ENCODE measurements at regions not wholly inside any gene's neighbourhood (a gene's known extent, or its start where the extent isn't known, plus 50 kb on each side); places are given as distances from the start of the nearest gene placed in this dataset.

GRCh38 chr3:181844211-181844610 lies 132.5 kb downstream of the SOX2 start:
- ATAC-seq (no peak), DNase-seq (no peak)
- TF ChIP-seq, protein P1, sequence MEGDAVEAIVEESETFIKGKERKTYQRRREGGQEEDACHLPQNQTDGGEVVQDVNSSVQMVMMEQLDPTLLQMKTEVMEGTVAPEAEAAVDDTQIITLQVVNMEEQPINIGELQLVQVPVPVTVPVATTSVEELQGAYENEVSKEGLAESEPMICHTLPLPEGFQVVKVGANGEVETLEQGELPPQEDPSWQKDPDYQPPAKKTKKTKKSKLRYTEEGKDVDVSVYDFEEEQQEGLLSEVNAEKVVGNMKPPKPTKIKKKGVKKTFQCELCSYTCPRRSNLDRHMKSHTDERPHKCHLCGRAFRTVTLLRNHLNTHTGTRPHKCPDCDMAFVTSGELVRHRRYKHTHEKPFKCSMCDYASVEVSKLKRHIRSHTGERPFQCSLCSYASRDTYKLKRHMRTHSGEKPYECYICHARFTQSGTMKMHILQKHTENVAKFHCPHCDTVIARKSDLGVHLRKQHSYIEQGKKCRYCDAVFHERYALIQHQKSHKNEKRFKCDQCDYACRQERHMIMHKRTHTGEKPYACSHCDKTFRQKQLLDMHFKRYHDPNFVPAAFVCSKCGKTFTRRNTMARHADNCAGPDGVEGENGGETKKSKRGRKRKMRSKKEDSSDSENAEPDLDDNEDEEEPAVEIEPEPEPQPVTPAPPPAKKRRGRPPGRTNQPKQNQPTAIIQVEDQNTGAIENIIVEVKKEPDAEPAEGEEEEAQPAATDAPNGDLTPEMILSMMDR (IDR thresholded peaks at IDR 0.05) = no peak
- TF ChIP-seq POLR2A (IDR thresholded peaks at IDR 0.05) = no peak
- Histone ChIP-seq H3K4me3 (no peak overlapping the region), H3K36me3 (replicated peaks in 1 of 2; ENCODE audit: insufficient read depth in 1 of 2, low read depth in 2 of 2) (no peaks in the 10 kb centered on the region), H3K27ac (no peak overlapping the region), H3K27me3 (no peaks in the 10 kb centered on the region), H3K9me3 (no peaks in the 10 kb centered on the region), H3K4me1 (no peaks in the 10 kb centered on the region)
- intact Hi-C loops (cut with DNase I) = no loop called here
- 40 to 51% methylated on average over 3 of the region's 3 CpGs for WGBS, 2 donors

DNA sequence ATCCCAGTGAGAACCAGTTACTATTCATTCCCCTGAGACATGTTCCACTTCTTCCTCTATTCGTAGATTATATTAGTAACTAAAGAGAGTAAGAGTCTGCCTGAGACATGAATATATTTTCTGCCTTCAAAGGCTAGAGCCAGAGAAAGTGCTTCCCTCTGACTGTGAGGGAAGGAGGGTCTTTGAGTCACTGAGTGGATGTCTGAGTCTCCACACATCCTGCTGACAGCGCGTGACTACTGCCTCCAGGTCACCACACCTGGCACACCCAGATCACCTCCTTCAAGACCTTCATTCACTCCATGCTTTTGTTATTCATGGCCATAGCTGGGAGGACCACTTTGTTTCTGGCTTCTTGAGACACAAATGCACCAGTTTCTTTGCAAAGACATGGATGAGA lies 135.6 kb downstream of the SOX2 start:
- no peak for ATAC-seq
- intact Hi-C loops (cut with DNase I) = no loop called here
- Histone ChIP-seq H3K36me3 (replicated peaks in 1 of 2; ENCODE audit: insufficient read depth in 1 of 2, low read depth in 2 of 2) (no peaks in the 10 kb centered on the region), H3K9me3 (no peaks in the 10 kb centered on the region), H3K4me3 (no peak overlapping the region), H3K27me3 (no peaks in the 10 kb centered on the region), H3K27ac (no peak overlapping the region), H3K4me1 (no peaks in the 10 kb centered on the region)
- no peak for DNase-seq
- no peak for TF ChIP-seq POLR2A (IDR thresholded peaks at IDR 0.05)
- TF ChIP-seq, protein P1 (IDR thresholded peaks at IDR 0.05) = no peak
- WGBS, 2 donors = 89 to 90% methylated on average over 3 of the region's 3 CpGs

- DNase-seq = no peak
- H3K9me3 ChIP-seq = no peaks in the 10 kb centered on the region
- H3K4me3 ChIP-seq = no peak overlapping the region
- no peaks in the 10 kb centered on the region for H3K36me3 ChIP-seq (replicated peaks in 1 of 2; ENCODE audit: insufficient read depth in 1 of 2, low read depth in 2 of 2)
- no peak for ATAC-seq
- no peak overlapping the region for H3K27ac ChIP-seq
- no peak for TF ChIP-seq POLR2A (IDR thresholded peaks at IDR 0.05)
- TF ChIP-seq, protein P1 (IDR thresholded peaks at IDR 0.05) = no peak
- H3K4me1 ChIP-seq = no peaks in the 10 kb centered on the region
- no peaks in the 10 kb centered on the region for H3K27me3 ChIP-seq
- WGBS, 2 donors = 15% methylated on average over 4 of the region's 4 CpGs
- intact Hi-C loops (cut with DNase I) = no loop called here
These were observed 139.3 kb downstream of the SOX2 start for GRCh38 chr3:181851063-181851462.

DNA sequence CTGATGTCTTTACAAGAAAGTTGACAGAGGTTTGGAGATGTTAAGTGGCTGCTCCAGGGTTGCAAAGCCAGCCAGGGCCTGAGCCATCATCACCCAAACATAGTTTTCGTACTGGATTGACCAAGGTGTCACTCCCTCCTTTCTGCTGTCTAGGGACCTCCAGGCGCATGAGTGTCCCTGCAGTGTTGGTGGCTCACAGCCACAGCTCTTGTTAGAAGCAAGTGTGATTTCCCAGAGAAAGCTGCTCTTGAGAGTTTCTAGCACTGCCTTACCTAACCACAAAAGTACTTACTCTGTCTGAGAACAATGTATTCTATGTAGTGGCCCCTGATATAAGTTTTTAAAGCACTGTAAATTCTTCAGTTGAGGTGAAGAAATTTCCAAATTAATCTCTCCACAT lies 144.1 kb downstream of the SOX2 start:
- no peaks in the 10 kb centered on the region for H3K4me1 ChIP-seq
- H3K9me3 ChIP-seq = no peaks in the 10 kb centered on the region
- no peak overlapping the region for H3K4me3 ChIP-seq
- H3K27ac ChIP-seq = no peak overlapping the region
- TF ChIP-seq, protein P1 (IDR thresholded peaks at IDR 0.05) = no peak
- TF ChIP-seq POLR2A (IDR thresholded peaks at IDR 0.05) = no peak
- H3K36me3 ChIP-seq (replicated peaks in 1 of 2; ENCODE audit: insufficient read depth in 1 of 2, low read depth in 2 of 2) = no peaks in the 10 kb centered on the region
- H3K27me3 ChIP-seq = no peaks in the 10 kb centered on the region
- ATAC-seq = no peak
- DNase-seq = no peak
- intact Hi-C loops (cut with DNase I) = no loop called here
- 79 to 81% methylated on average over 2 of the region's 2 CpGs for WGBS, 2 donors

DNA sequence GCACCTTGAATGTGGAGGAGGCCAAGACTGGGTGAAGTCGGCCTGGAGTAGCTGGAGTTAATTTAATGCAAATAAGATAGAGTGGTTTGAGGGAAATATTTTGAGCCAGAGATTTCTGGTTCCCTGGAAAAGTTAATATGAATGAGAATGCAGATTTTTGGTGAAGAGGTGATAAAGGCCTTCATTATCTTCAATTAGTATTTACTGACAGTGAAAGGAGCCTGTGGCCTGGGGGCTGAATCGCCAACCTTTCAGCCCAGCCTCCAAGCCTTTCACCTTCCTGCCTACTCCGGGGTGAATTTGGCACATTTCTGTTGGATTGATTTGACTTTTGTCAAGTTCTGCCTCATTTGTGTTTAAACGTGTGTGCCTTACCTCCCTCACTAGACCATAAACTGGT lies 147.8 kb downstream of the SOX2 start:
- no peaks in the 10 kb centered on the region for H3K4me1 ChIP-seq
- no peak for TF ChIP-seq POLR2A (IDR thresholded peaks at IDR 0.05)
- TF ChIP-seq, protein P1 (IDR thresholded peaks at IDR 0.05) = no peak
- WGBS, 2 donors = 48 to 54% methylated on average over 4 of the region's 4 CpGs
- DNase-seq (no peak), ATAC-seq (no peak)
- H3K9me3 ChIP-seq = no peaks in the 10 kb centered on the region
- intact Hi-C loops (cut with DNase I) = no loop called here
- no peaks in the 10 kb centered on the region for H3K36me3 ChIP-seq (replicated peaks in 1 of 2; ENCODE audit: insufficient read depth in 1 of 2, low read depth in 2 of 2)
- H3K27me3 ChIP-seq = no peaks in the 10 kb centered on the region
- H3K4me3 ChIP-seq = no peak overlapping the region
- no peak overlapping the region for H3K27ac ChIP-seq

All from body of pancreas (tissue), 4 donors.